Calu3 (cell line): ENCODE measurements at regions not wholly inside any gene's neighbourhood (a gene's known extent, or its start where the extent isn't known, plus 50 kb on each side); places are given as distances from the start of the nearest gene placed in this dataset.
A peak's percentile ranks its signal among the peaks of the same experiment; 100 is the strongest.

Experiments used
- BruUV-seq: library from RNA; stranded (reverse); fragments of 400-500 nt; replicated peaks from 2 replicates; lab custom pipeline; 2021; lab: Mats Ljungman, UMichigan
- CTCF ChIA-PET: fragments of 300-600 bp; sonication (Branson Sonifier 250); formaldehyde crosslinking; loops from one replicate; lab custom pipeline; 2022; ENCODE audit warnings: antibody characterized with exemption; lab: Charles Lee
- DNase-seq: peaks from one replicate; pipeline ENCODE4 v3.0.0; 2022
- H3K27ac Mint-ChIP-seq: one replicate; pipeline ENCODE4 v1.8.0; 2022; ENCODE audit warnings: mixed read lengths; ENCODE audit not compliant: unreplicated experiment
- H3K27me3 Mint-ChIP-seq: one replicate; pipeline ENCODE4 v1.8.0; 2022; ENCODE audit warnings: mixed read lengths; ENCODE audit not compliant: unreplicated experiment
- H3K36me3 Mint-ChIP-seq: one replicate; pipeline ENCODE4 v1.8.0; 2022; ENCODE audit warnings: mild to moderate bottlenecking, moderate library complexity, mixed read lengths; ENCODE audit not compliant: insufficient read depth, unreplicated experiment
- H3K4me1 Mint-ChIP-seq: one replicate; pipeline ENCODE4 v1.8.0; 2022; ENCODE audit warnings: mild to moderate bottlenecking, low read depth, mixed read lengths; ENCODE audit not compliant: unreplicated experiment
- H3K4me3 Mint-ChIP-seq: one replicate; pipeline ENCODE4 v1.8.0; 2022; ENCODE audit warnings: mild to moderate bottlenecking, low read depth, moderate library complexity, mixed read lengths; ENCODE audit not compliant: unreplicated experiment
- H3K9me3 Mint-ChIP-seq: one replicate; pipeline ENCODE4 v1.8.0; 2022; ENCODE audit warnings: low read depth, mixed read lengths; ENCODE audit not compliant: unreplicated experiment
- intact Hi-C: fragments of 100-400 bp; cut with micrococcal nuclease; formaldehyde crosslinking; loops from one replicate; pipeline ENCODE4 v1.10.0; 2022; ENCODE audit not compliant: unreplicated experiment
- TF ChIP-seq, protein P1 (sequence below): fragments of 200-600 bp; IDR thresholded peaks from one replicate; pipeline ENCODE4 v1.8.0; 2022; ENCODE audit warnings: antibody characterized with exemption; ENCODE audit not compliant: unreplicated experiment

DNA sequence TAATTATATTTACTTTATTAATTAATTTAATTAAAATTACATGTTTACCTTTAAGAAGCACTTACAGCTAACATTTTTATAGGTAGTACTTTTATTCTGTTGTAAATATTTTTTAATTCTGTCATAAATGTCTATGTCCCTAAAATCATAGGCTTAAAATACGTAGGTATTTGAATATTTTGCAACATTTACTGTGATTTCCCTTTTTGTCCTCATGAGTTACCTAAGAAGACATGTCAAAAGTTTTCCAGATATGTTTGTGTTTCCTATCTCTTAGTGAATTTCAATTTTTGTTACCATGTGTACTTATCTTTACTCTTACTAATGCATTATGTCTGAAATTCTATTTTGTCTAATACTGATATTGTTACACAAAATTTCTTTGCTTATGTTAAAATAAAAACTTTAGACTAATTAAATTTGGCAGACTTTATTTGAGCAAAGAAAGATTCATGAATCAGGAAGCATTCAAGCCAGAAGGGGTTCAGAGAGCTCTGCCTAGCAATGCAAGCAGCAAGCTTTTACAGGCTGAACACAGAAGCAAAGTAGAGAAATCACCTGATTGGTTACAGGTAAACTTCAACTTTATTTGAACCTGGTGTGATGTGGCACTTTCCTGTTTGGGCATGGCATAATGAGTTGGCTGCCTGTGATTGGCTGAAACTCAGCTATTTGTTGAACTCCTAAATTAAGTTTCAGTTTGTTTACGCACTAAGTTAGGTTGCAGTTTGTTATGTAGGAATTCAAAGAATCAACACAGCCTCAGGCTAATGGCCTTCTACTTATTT lies 123.2 kb upstream of the TMEM170B start:
- no peaks in the 10 kb centered on the region for H3K9me3 Mint-ChIP-seq
- no peaks in the 10 kb centered on the region for H3K27me3 Mint-ChIP-seq
- peak; percentile 64 for DNase-seq
- peak overlapping the region; percentile 58 for H3K27ac Mint-ChIP-seq
- H3K36me3 Mint-ChIP-seq, result peaks cover 8% of the 10 kb centered on the region
- intact Hi-C loops, result loop anchor here (5.0 kb wide), 1 partner anchor 197 kb away; no protein-coding TSS in a partner anchor
- H3K4me3 Mint-ChIP-seq, result no peak overlapping the region
- CTCF ChIA-PET, result interaction anchor here (0.7 to 1.2 kb wide), 2 partner anchors 10 to 19 kb away, joined by 3 to 6 read pairs; no protein-coding TSS in a partner anchor
- peaks cover 5% of the 10 kb centered on the region for H3K4me1 Mint-ChIP-seq
- TF ChIP-seq, protein P1, sequence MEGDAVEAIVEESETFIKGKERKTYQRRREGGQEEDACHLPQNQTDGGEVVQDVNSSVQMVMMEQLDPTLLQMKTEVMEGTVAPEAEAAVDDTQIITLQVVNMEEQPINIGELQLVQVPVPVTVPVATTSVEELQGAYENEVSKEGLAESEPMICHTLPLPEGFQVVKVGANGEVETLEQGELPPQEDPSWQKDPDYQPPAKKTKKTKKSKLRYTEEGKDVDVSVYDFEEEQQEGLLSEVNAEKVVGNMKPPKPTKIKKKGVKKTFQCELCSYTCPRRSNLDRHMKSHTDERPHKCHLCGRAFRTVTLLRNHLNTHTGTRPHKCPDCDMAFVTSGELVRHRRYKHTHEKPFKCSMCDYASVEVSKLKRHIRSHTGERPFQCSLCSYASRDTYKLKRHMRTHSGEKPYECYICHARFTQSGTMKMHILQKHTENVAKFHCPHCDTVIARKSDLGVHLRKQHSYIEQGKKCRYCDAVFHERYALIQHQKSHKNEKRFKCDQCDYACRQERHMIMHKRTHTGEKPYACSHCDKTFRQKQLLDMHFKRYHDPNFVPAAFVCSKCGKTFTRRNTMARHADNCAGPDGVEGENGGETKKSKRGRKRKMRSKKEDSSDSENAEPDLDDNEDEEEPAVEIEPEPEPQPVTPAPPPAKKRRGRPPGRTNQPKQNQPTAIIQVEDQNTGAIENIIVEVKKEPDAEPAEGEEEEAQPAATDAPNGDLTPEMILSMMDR, result no peak
- BruUV-seq, result TSS peak; percentile 99

DNA sequence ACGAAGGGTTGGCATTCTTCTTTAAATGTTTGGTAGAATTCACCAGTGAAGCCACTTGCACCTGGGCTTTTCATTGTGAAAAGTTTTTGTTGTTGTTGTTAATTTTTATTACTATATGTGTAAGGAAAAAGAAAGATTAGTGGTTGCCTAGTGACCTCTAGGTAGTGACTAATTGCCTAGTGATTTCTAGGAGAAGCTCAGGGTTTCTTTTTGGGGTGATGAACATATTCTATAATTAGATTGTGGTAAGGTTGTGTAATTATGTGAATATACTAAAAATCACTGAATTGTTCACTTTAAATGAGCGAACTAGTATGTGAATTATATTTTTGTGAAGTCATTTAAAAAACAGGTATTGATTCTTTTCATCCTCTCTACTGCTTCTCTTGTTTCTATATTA lies 123.8 kb upstream of the TMEM170B start:
- TF ChIP-seq, protein P1, result no peak
- DNase-seq, result no peak
- CTCF ChIA-PET, result interaction anchor here (0.7 to 0.8 kb wide), 2 partner anchors 9 to 196 kb away, joined by 3 read pairs; no protein-coding TSS in a partner anchor
- H3K4me3 Mint-ChIP-seq, result no peak overlapping the region
- H3K4me1 Mint-ChIP-seq, result peaks cover 5% of the 10 kb centered on the region
- no peaks in the 10 kb centered on the region for H3K27me3 Mint-ChIP-seq
- peaks cover 8% of the 10 kb centered on the region for H3K36me3 Mint-ChIP-seq
- H3K27ac Mint-ChIP-seq, result peak overlapping the region; percentile 39
- intact Hi-C loops, result loop anchor here (5.0 kb wide), 1 partner anchor 196 kb away; no protein-coding TSS in a partner anchor
- BruUV-seq, result no TSS peak
- H3K9me3 Mint-ChIP-seq, result no peaks in the 10 kb centered on the region

DNA sequence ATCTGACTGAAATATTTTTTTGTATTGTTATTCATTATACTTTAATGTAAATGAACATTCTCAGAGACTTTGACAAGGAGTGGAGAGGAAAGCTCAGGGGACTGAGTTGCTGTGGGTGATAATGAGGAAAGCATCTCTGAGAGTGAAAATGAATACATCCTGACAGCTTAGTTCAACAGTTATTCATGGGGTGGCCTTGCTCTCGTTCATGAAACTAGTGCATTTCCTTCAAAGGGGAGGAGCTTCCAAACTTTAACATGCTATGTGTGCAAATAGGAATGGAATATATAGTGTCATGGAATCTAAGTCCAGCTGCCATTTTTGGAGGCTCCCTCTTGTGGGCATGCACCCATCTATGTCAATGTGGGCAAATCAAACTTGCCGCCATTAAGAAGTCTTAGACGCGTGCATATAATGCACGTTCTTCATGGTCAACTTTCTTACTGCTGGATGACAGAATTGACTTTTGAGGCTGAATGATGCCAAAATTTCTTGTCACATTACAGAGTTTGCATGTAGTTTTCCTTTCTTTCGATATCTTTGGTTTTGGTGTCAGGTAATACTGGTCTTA lies 124.3 kb upstream of the TMEM170B start:
- peak overlapping the region; percentile 39 for H3K27ac Mint-ChIP-seq
- H3K4me3 Mint-ChIP-seq, result no peak overlapping the region
- H3K4me1 Mint-ChIP-seq, result peaks cover 5% of the 10 kb centered on the region
- intact Hi-C loops, result loop anchor here (5.0 kb wide), 1 partner anchor 196 kb away; no protein-coding TSS in a partner anchor
- DNase-seq, result no peak
- H3K27me3 Mint-ChIP-seq, result no peaks in the 10 kb centered on the region
- no peaks in the 10 kb centered on the region for H3K9me3 Mint-ChIP-seq
- BruUV-seq, result no TSS peak
- CTCF ChIA-PET, result interaction anchor here (0.6 to 0.8 kb wide), 2 partner anchors 52 to 196 kb away, joined by 3 to 4 read pairs; no protein-coding TSS in a partner anchor
- TF ChIP-seq, protein P1, result no peak
- H3K36me3 Mint-ChIP-seq, result peaks cover 8% of the 10 kb centered on the region

DNA sequence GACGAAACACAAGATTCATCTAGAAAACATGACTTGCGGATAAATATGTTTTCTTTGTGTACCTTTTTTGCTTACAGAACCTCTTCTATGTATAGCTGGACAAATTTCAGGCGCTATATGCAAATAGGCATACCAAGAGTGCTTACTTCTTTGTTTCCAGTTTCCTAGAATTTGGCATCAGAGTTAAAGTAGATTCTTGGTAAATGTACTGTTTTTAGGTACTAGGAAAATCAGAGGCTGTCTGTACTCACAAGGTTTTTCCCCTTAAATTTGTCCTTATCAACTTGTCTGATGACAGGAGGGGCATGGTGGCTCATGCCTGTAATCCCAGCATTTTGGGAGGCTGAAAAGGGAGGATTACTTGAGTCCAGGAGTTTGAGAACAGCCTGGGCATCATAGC lies 124.9 kb upstream of the TMEM170B start:
- no peaks in the 10 kb centered on the region for H3K9me3 Mint-ChIP-seq
- intact Hi-C loops, result loop anchor here (5.0 kb wide), 1 partner anchor 195 kb away; no protein-coding TSS in a partner anchor
- H3K27ac Mint-ChIP-seq, result no peak overlapping the region
- no peak for DNase-seq
- peaks cover 8% of the 10 kb centered on the region for H3K36me3 Mint-ChIP-seq
- peaks cover 5% of the 10 kb centered on the region for H3K4me1 Mint-ChIP-seq
- CTCF ChIA-PET, result interaction anchor here (0.6 kb wide), 1 partner anchor 53 kb away, joined by 4 read pairs; no protein-coding TSS in a partner anchor
- H3K4me3 Mint-ChIP-seq, result no peak overlapping the region
- no peaks in the 10 kb centered on the region for H3K27me3 Mint-ChIP-seq
- BruUV-seq, result no TSS peak
- TF ChIP-seq, protein P1, result no peak
